Stimulated activated CD4-positive, alpha-beta T cell treated with anti-CD3 and anti-CD28 coated beads, Interleukin-1b, Interleukin-23, amount 100 ng/mL, for 48 hours (primary cell): ENCODE measurements at regions not wholly inside any gene's neighbourhood (a gene's known extent, or its start where the extent isn't known, plus 50 kb on each side); places are given as distances from the start of the nearest gene placed in this dataset.

ENCODE experiments used
- DNase-seq: peaks from one replicate; pipeline ENCODE4 v3.0.0-alpha.2; 2020

GRCh38 chr1:3954170-3955169 lies 54.4 kb upstream of the C1orf174 start:
- DNase-seq = no peak

GRCh38 chr1:3955196-3955772 lies 55.2 kb upstream of the C1orf174 start:
- DNase-seq = no peak

GRCh38 chr1:3956527-3957170 lies 56.6 kb upstream of the C1orf174 start:
- DNase-seq = no peak

GRCh38 chr1:3959361-3959760 lies 59.3 kb upstream of the C1orf174 start:
- no peak for DNase-seq

- DNase-seq = no peak
Measured at GRCh38 chr1:3963554-3963953, 63.5 kb upstream of the C1orf174 start.

GRCh38 chr1:3965693-3966092 lies 65.6 kb upstream of the C1orf174 start:
- no peak for DNase-seq

GRCh38 chr1:3968851-3969250 lies 68.8 kb upstream of the C1orf174 start:
- no peak for DNase-seq

GRCh38 chr1:3971981-3972380 lies 71.9 kb upstream of the C1orf174 start:
- DNase-seq = no peak

GRCh38 chr1:3975903-3976630 lies 76.0 kb upstream of the C1orf174 start:
- no peak for DNase-seq

- DNase-seq = no peak
Measured at GRCh38 chr1:3976821-3977220, 76.7 kb upstream of the C1orf174 start.

- no peak for DNase-seq
Measured at GRCh38 chr1:3978196-3978989, 78.3 kb upstream of the C1orf174 start.

GRCh38 chr1:3978990-3979325 lies 78.9 kb upstream of the C1orf174 start:
- no peak for DNase-seq

- DNase-seq = no peak
Measured at GRCh38 chr1:3981261-3981660, 81.2 kb upstream of the C1orf174 start.

- DNase-seq = no peak
Measured at GRCh38 chr1:3981746-3982505, 81.9 kb upstream of the C1orf174 start.

- DNase-seq = no peak
Measured at GRCh38 chr1:3983181-3983580, 83.1 kb upstream of the C1orf174 start.

GRCh38 chr1:3984586-3984985 lies 84.5 kb upstream of the C1orf174 start:
- no peak for DNase-seq

- DNase-seq = no peak
Measured at GRCh38 chr1:3986686-3987218, 86.7 kb upstream of the C1orf174 start.

- DNase-seq = no peak
Measured at GRCh38 chr1:3987669-3988235, 87.7 kb upstream of the C1orf174 start.

GRCh38 chr1:3988431-3988830 lies 88.4 kb upstream of the C1orf174 start:
- no peak for DNase-seq

GRCh38 chr1:3989465-3989864 lies 89.4 kb upstream of the C1orf174 start:
- no peak for DNase-seq

GRCh38 chr1:3992103-3992556 lies 92.1 kb upstream of the C1orf174 start:
- DNase-seq = peak; percentile 19
